Calu3 (cell line): ENCODE measurements at regions not wholly inside any gene's neighbourhood (a gene's known extent, or its start where the extent isn't known, plus 50 kb on each side); places are given as distances from the start of the nearest gene placed in this dataset.

Experiments
- BruUV-seq: library from RNA; stranded (reverse); fragments of 400-500 nt; replicated peaks from 2 replicates; lab custom pipeline; 2021; lab: Mats Ljungman, UMichigan
- CTCF ChIA-PET: fragments of 300-600 bp; sonication (Branson Sonifier 250); formaldehyde crosslinking; loops from one replicate; lab custom pipeline; 2022; ENCODE audit warnings: antibody characterized with exemption; lab: Charles Lee
- DNase-seq: peaks from one replicate; pipeline ENCODE4 v3.0.0; 2022
- H3K27ac Mint-ChIP-seq: one replicate; pipeline ENCODE4 v1.8.0; 2022; ENCODE audit warnings: mixed read lengths; ENCODE audit not compliant: unreplicated experiment
- H3K27me3 Mint-ChIP-seq: one replicate; pipeline ENCODE4 v1.8.0; 2022; ENCODE audit warnings: mixed read lengths; ENCODE audit not compliant: unreplicated experiment
- H3K36me3 Mint-ChIP-seq: one replicate; pipeline ENCODE4 v1.8.0; 2022; ENCODE audit warnings: mild to moderate bottlenecking, moderate library complexity, mixed read lengths; ENCODE audit not compliant: insufficient read depth, unreplicated experiment
- H3K4me1 Mint-ChIP-seq: one replicate; pipeline ENCODE4 v1.8.0; 2022; ENCODE audit warnings: mild to moderate bottlenecking, low read depth, mixed read lengths; ENCODE audit not compliant: unreplicated experiment
- H3K4me3 Mint-ChIP-seq: one replicate; pipeline ENCODE4 v1.8.0; 2022; ENCODE audit warnings: mild to moderate bottlenecking, low read depth, moderate library complexity, mixed read lengths; ENCODE audit not compliant: unreplicated experiment
- H3K9me3 Mint-ChIP-seq: one replicate; pipeline ENCODE4 v1.8.0; 2022; ENCODE audit warnings: low read depth, mixed read lengths; ENCODE audit not compliant: unreplicated experiment
- intact Hi-C: fragments of 100-400 bp; cut with micrococcal nuclease; formaldehyde crosslinking; loops from one replicate; pipeline ENCODE4 v1.10.0; 2022; ENCODE audit not compliant: unreplicated experiment
- TF ChIP-seq, protein P1 (sequence below): fragments of 200-600 bp; IDR thresholded peaks from one replicate; pipeline ENCODE4 v1.8.0; 2022; ENCODE audit warnings: antibody characterized with exemption; ENCODE audit not compliant: unreplicated experiment

DNA sequence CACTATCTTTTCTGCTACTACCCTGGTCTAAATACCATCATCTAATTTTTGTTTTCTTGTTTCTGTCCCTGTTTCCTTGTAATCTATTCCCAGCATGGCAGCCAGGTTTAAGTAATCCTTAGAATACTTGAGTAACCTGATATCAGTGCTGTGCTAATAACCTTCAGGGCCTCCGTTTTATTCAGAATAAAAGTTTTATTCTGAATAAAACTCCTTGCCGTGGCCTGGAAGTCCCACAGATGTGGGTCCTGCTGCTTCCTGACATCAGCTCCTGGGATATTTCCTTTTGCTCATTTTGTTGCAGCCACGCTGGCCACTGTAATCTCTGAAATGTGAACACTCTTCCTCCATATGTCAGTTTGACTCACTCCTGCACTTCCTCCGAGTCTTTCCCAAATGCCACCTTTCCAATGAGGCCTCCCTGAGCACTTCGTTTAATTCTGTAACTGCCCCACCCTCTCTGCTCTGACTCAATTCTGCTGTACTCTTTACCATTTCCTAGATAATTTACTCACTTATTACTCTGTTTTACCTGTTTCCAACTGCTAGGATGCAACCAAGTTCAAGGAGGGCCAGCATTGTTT is 114.0 kb upstream of the FOXA2 start:
- CTCF ChIA-PET, result no interaction called here
- intact Hi-C loops, result loop anchor here (10.0 kb wide), 1 partner anchor 646 kb away; no protein-coding TSS in a partner anchor

GRCh38 chr20:22699396-22699795 is 115.0 kb upstream of the FOXA2 start:
- no peaks in the 10 kb centered on the region for H3K9me3 Mint-ChIP-seq
- H3K36me3 Mint-ChIP-seq, result no peaks in the 10 kb centered on the region
- no peaks in the 10 kb centered on the region for H3K4me1 Mint-ChIP-seq
- DNase-seq, result no peak
- intact Hi-C loops, result loop anchor here (10.0 kb wide), 1 partner anchor 645 kb away; no protein-coding TSS in a partner anchor
- CTCF ChIA-PET, result no interaction called here
- H3K27me3 Mint-ChIP-seq, result peaks cover 11% of the 10 kb centered on the region
- H3K4me3 Mint-ChIP-seq, result no peak overlapping the region
- no TSS peak for BruUV-seq
- TF ChIP-seq, protein P1, sequence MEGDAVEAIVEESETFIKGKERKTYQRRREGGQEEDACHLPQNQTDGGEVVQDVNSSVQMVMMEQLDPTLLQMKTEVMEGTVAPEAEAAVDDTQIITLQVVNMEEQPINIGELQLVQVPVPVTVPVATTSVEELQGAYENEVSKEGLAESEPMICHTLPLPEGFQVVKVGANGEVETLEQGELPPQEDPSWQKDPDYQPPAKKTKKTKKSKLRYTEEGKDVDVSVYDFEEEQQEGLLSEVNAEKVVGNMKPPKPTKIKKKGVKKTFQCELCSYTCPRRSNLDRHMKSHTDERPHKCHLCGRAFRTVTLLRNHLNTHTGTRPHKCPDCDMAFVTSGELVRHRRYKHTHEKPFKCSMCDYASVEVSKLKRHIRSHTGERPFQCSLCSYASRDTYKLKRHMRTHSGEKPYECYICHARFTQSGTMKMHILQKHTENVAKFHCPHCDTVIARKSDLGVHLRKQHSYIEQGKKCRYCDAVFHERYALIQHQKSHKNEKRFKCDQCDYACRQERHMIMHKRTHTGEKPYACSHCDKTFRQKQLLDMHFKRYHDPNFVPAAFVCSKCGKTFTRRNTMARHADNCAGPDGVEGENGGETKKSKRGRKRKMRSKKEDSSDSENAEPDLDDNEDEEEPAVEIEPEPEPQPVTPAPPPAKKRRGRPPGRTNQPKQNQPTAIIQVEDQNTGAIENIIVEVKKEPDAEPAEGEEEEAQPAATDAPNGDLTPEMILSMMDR, result no peak
- no peak overlapping the region for H3K27ac Mint-ChIP-seq

More for the DNA sequence above, 114.0 kb upstream of the FOXA2 start:
- no peaks in the 10 kb centered on the region for H3K4me1 Mint-ChIP-seq
- H3K27ac Mint-ChIP-seq, result no peak overlapping the region
- H3K36me3 Mint-ChIP-seq, result no peaks in the 10 kb centered on the region
- no peak overlapping the region for H3K4me3 Mint-ChIP-seq
- TF ChIP-seq, protein P1, result no peak
- no TSS peak for BruUV-seq
- peaks cover 11% of the 10 kb centered on the region for H3K27me3 Mint-ChIP-seq
- H3K9me3 Mint-ChIP-seq, result no peaks in the 10 kb centered on the region
- no peak for DNase-seq

GRCh38 chr20:22700367-22700766 is 116.0 kb upstream of the FOXA2 start:
- intact Hi-C loops, result no loop called here
- Mint-ChIP-seq H3K27me3 (peaks cover 11% of the 10 kb centered on the region), H3K4me3 (no peak overlapping the region), H3K4me1 (no peaks in the 10 kb centered on the region), H3K27ac (no peak overlapping the region), H3K9me3 (no peaks in the 10 kb centered on the region), H3K36me3 (no peaks in the 10 kb centered on the region)
- no TSS peak for BruUV-seq
- no peak for DNase-seq
- TF ChIP-seq, protein P1, result no peak
- CTCF ChIA-PET, result no interaction called here

DNA sequence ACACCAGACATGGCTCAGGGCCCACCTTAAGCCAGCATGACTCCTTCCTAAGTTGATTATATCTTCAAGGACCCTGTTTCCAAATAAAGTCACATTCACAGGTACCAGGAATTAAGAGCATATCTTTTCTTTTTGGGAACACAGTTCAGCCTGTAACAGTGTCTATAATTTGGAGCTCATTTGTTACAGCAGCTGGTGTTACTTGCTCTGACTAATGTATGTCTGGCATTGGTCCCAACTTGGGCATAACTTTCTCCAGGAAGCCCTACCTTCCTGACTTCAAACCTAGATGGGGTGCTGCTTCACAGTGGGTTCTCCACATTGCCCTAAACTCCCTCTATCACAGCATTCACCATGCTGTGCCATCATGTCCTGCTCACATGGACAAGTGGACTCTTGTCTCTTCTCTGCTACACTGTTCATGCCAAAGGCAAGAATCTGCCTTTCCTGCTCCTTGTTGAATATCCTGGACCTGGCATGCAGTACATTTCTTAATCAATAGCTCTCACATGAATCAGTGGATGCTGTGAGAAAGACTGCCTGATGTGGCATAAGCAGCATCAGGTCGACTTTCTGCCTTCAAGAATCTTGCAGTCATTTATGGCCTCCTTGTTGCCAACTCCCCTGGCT is 117.4 kb upstream of the FOXA2 start:
- no TSS peak for BruUV-seq
- no peaks in the 10 kb centered on the region for H3K9me3 Mint-ChIP-seq
- no peaks in the 10 kb centered on the region for H3K4me1 Mint-ChIP-seq
- TF ChIP-seq, protein P1, result no peak
- no peak overlapping the region for H3K4me3 Mint-ChIP-seq
- CTCF ChIA-PET, result no interaction called here
- H3K27ac Mint-ChIP-seq, result no peak overlapping the region
- intact Hi-C loops, result no loop called here
- H3K27me3 Mint-ChIP-seq, result peaks cover 11% of the 10 kb centered on the region
- H3K36me3 Mint-ChIP-seq, result no peaks in the 10 kb centered on the region
- DNase-seq, result no peak
